ENCODE measurements at regions not wholly inside any gene's neighbourhood (a gene's known extent, or its start where the extent isn't known, plus 50 kb on each side); places are given as distances from the start of the nearest gene placed in this dataset.

DNA sequence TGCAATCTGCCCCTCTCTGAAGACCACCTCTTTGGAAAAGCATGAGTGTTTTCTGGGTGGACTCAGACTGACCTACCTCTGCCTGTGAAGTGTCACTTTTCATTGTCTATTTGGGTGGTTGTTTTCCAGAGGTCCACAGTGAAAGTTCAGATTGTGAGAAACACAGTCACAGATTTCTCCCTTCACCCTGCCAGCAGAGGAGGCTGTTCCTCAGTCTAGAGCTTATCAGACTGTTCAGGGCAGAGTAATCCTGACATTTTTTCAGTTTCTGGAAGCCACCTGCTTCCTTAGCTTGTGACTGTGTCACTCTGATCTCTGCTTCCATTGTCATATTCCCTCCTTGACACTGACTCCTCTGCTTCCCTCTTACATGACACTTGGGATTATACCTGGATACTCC is 55.4 kb upstream of the RMP24 start:
- DNase-seq (ENCODE audit: low read depth, low spot score): no peak
- no peak overlapping the region for H3K4me3 ChIP-seq (ENCODE audit: low read length)

DNA sequence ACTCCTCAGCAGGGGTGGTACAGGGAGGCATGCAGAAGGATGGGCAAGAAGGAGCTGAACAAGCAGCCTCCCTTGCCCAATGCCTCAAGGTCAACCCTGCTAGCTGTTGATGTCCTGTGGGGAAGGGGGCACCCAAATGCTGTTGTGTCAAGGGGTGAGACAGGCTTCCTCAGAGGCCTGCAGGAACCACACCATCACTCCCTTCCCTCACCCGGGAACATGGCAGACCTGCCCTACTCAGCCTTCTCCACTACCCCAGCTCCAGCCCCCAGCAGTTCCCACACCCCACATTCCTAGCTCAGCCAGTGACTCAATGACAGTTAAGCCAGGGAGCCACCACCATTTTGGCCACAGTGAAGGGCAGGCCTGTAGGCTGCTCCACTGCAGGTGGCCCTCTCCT is 53.9 kb upstream of the RMP24 start:
- H3K4me3 ChIP-seq (ENCODE audit: low read length): no peak overlapping the region
- no peak for DNase-seq (ENCODE audit: low read depth, low spot score)

DNA sequence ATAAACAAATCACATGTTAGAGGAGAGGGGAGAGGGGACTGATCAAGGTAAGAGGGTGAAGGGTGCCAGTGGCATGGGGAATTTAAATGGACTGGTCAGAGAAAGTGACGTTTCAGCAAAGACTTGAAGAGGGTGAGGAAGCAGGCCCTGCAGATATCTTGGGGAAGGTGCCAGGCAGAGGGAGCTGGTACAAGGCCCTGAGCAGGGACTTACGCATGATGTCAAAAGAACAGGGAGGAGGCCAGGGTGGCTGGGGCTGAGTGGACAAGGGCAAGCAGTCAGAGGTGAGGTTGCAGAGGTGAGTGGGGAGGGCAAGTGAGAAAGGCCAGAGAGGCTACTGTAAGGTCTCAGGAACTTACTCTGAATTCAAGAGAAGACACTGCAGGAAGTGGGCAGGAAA is 53.3 kb upstream of the RMP24 start:
- no peak overlapping the region for H3K4me3 ChIP-seq (ENCODE audit: low read length)
- DNase-seq (ENCODE audit: low read depth, low spot score): no peak

DNA sequence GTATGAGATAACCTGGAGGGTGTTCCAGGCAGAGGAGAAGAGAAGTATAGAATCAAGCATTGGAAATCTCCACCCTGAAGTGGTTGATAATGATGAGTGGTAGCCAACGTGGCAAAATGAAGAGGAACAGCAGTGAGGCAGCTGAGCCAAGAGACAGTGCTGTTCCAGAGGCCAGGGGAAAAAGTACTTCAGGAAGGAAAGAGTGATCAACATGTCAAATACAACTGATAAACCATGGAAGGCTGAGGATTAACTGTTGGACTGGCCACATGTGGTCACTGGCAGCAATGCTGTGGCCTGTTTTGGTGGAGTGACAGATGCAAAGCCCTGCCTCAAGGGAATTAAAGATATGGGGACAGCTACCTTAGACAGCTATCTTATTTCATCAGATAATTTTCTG is 51.9 kb upstream of the RMP24 start:
- H3K4me3 ChIP-seq (ENCODE audit: low read length): no peak overlapping the region
- no peak for DNase-seq (ENCODE audit: low read depth, low spot score)

Measured in Jurkat, Clone E6-1 (cell line).